ENCODE measurements at regions not wholly inside any gene's neighbourhood (a gene's known extent, or its start where the extent isn't known, plus 50 kb on each side); places are given as distances from the start of the nearest gene placed in this dataset.

GRCh38 chr4:181536196-181536746 lies 706.9 kb upstream of the TENM3 start:
- WGBS (ENCODE audit: insufficient coverage, insufficient replicate concordance, low lambda C conversion rate, missing lambda C conversion rate), result 27% methylated on average over 4 of the region's 4 CpGs
- in situ Hi-C loops (cut with MboI) (no loop called here), intact Hi-C loops (cut with micrococcal nuclease; ENCODE audit: unreplicated experiment) (no loop called here)
- no TSS peak for BruUV-seq (replicated peaks)
- no peaks in the 10 kb centered on the region for H3K9me3 ChIP-seq (replicated peaks; ENCODE audit: control insufficient read depth, insufficient read depth, low read length)
- H3K79me2 ChIP-seq (ENCODE audit: control insufficient read depth, insufficient read depth, low read length), result no peaks in the 10 kb centered on the region
- H2AFZ ChIP-seq (ENCODE audit: control insufficient read depth, low read depth, low read length), result no peak overlapping the region
- CTCF ChIA-PET, result no interaction called here
- no peaks in the 10 kb centered on the region for H4K20me1 ChIP-seq (ENCODE audit: control insufficient read depth, insufficient read depth)
- no peaks in the 10 kb centered on the region for H3K27me3 ChIP-seq (replicated peaks in 1 of 2; ENCODE audit: control insufficient read depth in 2 of 2, insufficient read depth in 2 of 2, low read length in 1 of 2)
- DNase-seq (ENCODE audit: low read depth, low spot score), result no peak
- H3K4me1 ChIP-seq (ENCODE audit: control insufficient read depth, insufficient read depth, low read length), result no peaks in the 10 kb centered on the region
- SMC1A ChIA-PET (ENCODE audit: uncharacterized antibody, unreplicated experiment), result interaction anchor here (1.1 kb wide), 1 partner anchor 8 kb away, joined by 5 read pairs; no protein-coding TSS in a partner anchor
- TF ChIP-seq SIN3A (IDR thresholded peaks at IDR 0.05; ENCODE audit: low read depth, low read length), result no peak
- TF ChIP-seq ESRRA (IDR thresholded peaks at IDR 0.05; ENCODE audit: low read length), result no peak
- TF ChIP-seq NRF1 (conservative IDR thresholded peaks at IDR 0.05; ENCODE audit: low read depth, low read length), result no peak
- H3K4me2 ChIP-seq (ENCODE audit: control insufficient read depth, insufficient read depth), result no peak overlapping the region
- RAD21 ChIA-PET (ENCODE audit: unreplicated experiment), result no interaction called here
- no peaks in the 10 kb centered on the region for H3K36me3 ChIP-seq (ENCODE audit: control insufficient read depth in 2 of 2, insufficient read depth in 2 of 2, low read length in 1 of 2)
- POLR2A ChIA-PET, result no interaction called here
- no peak overlapping the region for H3K27ac ChIP-seq (ENCODE audit: control insufficient read depth, insufficient read depth)
- FAIRE-seq, result no peak
- no peak overlapping the region for H3K4me3 ChIP-seq
- no peak overlapping the region for H3K9ac ChIP-seq (ENCODE audit: control insufficient read depth, insufficient read depth, low read length)
- ATAC-seq, result no peak

GRCh38 chr4:181536811-181537434 lies 706.3 kb upstream of the TENM3 start:
- CTCF ChIA-PET, result no interaction called here
- Histone ChIP-seq H3K79me2 (ENCODE audit: control insufficient read depth, insufficient read depth, low read length) (no peaks in the 10 kb centered on the region), H3K27ac (ENCODE audit: control insufficient read depth, insufficient read depth) (no peak overlapping the region), H3K9me3 (replicated peaks; ENCODE audit: control insufficient read depth, insufficient read depth, low read length) (no peaks in the 10 kb centered on the region), H4K20me1 (ENCODE audit: control insufficient read depth, insufficient read depth) (no peaks in the 10 kb centered on the region), H3K9ac (ENCODE audit: control insufficient read depth, insufficient read depth, low read length) (no peak overlapping the region), H3K4me2 (ENCODE audit: control insufficient read depth, insufficient read depth) (no peak overlapping the region), H3K4me1 (ENCODE audit: control insufficient read depth, insufficient read depth, low read length) (no peaks in the 10 kb centered on the region), H3K4me3 (no peak overlapping the region), H2AFZ (ENCODE audit: control insufficient read depth, low read depth, low read length) (no peak overlapping the region), H3K36me3 (ENCODE audit: control insufficient read depth in 2 of 2, insufficient read depth in 2 of 2, low read length in 1 of 2) (no peaks in the 10 kb centered on the region), H3K27me3 (replicated peaks in 1 of 2; ENCODE audit: control insufficient read depth in 2 of 2, insufficient read depth in 2 of 2, low read length in 1 of 2) (no peaks in the 10 kb centered on the region)
- no peak for DNase-seq (ENCODE audit: low read depth, low spot score)
- 6% methylated on average over 5 of the region's 5 CpGs for WGBS (ENCODE audit: insufficient coverage, insufficient replicate concordance, low lambda C conversion rate, missing lambda C conversion rate)
- no TSS peak for BruUV-seq (replicated peaks)
- RAD21 ChIA-PET (ENCODE audit: unreplicated experiment), result no interaction called here
- SMC1A ChIA-PET (ENCODE audit: uncharacterized antibody, unreplicated experiment), result interaction anchor here (1.1 kb wide), 1 partner anchor 8 kb away, joined by 5 read pairs; no protein-coding TSS in a partner anchor
- TF ChIP-seq E2F4 (IDR thresholded peaks at IDR 0.05; ENCODE audit: low read depth, low read length), result no peak
- no peak for TF ChIP-seq SUPT20H (IDR thresholded peaks at IDR 0.05; ENCODE audit: borderline replicate concordance, control insufficient read depth, low read depth, low read length)
- no peak for TF ChIP-seq NFYA (IDR thresholded peaks at IDR 0.05; ENCODE audit: borderline replicate concordance, low read depth, low read length)
- no peak for TF ChIP-seq IRF5 (IDR thresholded peaks at IDR 0.05; ENCODE audit: borderline replicate concordance)
- no peak for TF ChIP-seq IKZF2 (IDR thresholded peaks at IDR 0.05)
- no peak for TF ChIP-seq NFIC (IDR thresholded peaks at IDR 0.05; ENCODE audit: low read depth, low read length)
- TF ChIP-seq CEBPB (IDR thresholded peaks at IDR 0.05; ENCODE audit: borderline replicate concordance in 1 of 2, low read depth in 2 of 2, low read length in 2 of 2), result no peak
- no peak for TF ChIP-seq ASH2L (IDR thresholded peaks at IDR 0.05; ENCODE audit: borderline replicate concordance, low read depth)
- TF ChIP-seq BCLAF1 (IDR thresholded peaks at IDR 0.05), result no peak
- FAIRE-seq, result no peak
- POLR2A ChIA-PET, result no interaction called here
- intact Hi-C loops (cut with micrococcal nuclease; ENCODE audit: unreplicated experiment) (no loop called here), in situ Hi-C loops (cut with MboI) (no loop called here)
- ATAC-seq, result no peak

Measured in GM12878 (cell line).